CD4-positive, alpha-beta T cell (primary cell): ENCODE measurements at regions not wholly inside any gene's neighbourhood (a gene's known extent, or its start where the extent isn't known, plus 50 kb on each side); places are given as distances from the start of the nearest gene placed in this dataset.

Source experiments
- ATAC-seq: fragments of 200-7000 bp; cut with Tn5 transposase; one replicate; pipeline ENCODE4 v1.10.0; 2022; ENCODE audit warnings: mild to moderate bottlenecking; ENCODE audit not compliant: poor library complexity
- CTCF ChIA-PET: fragments of 350-600 bp; sonication (Branson Sonifier 250); formaldehyde crosslinking; loops from one replicate; lab custom pipeline; 2021; ENCODE audit warnings: antibody characterized with exemption, inconsistent platforms; lab: Charles Lee
- POLR2A ChIA-PET: fragments of 350-600 bp; sonication (Branson Sonifier 250); formaldehyde crosslinking; loops from one replicate; lab custom pipeline; 2021; ENCODE audit warnings: antibody characterized with exemption, inconsistent platforms; lab: Charles Lee
- DNase-seq, 14 experiments: peaks; one replicate each; pipeline ENCODE4 v3.0.0-alpha.2; 2013 to 2020; ENCODE audit warnings: mixed read lengths in 2 of 14
- H3K27ac ChIP-seq, 2 donors: one replicate each; pipeline versions ENCODE4 v1.5.1 to v1.7.0; 2013; ENCODE audit warnings: low read length in 2 of 2, low read depth in 1 of 2, mild to moderate bottlenecking in 1 of 2
- H3K27me3 ChIP-seq, 2 experiments: 1 replicate in 1 of 2; 2 replicates in 1 of 2; pipeline versions ENCODE4 v1.6.1 to v1.7.0; 2013; ENCODE audit warnings: low read length in 2 of 2, control low read depth in 1 of 2, mild to moderate bottlenecking in 1 of 2, moderate library complexity in 1 of 2; ENCODE audit not compliant: insufficient read depth in 2 of 2, control insufficient read depth in 1 of 2
- H3K36me3 ChIP-seq: one replicate; pipeline ENCODE4 v1.6.1; 2013; ENCODE audit warnings: low read length, control low read depth; ENCODE audit not compliant: insufficient read depth
- H3K4me1 ChIP-seq: one replicate; pipeline ENCODE4 v1.6.1; 2013; ENCODE audit warnings: low read length, control low read depth; ENCODE audit not compliant: insufficient read depth
- H3K4me3 ChIP-seq: one replicate; pipeline ENCODE4 v1.5.1; 2013; ENCODE audit warnings: mild to moderate bottlenecking, low read length, moderate library complexity
- H3K9me3 ChIP-seq, 2 experiments: 1 replicate in 1 of 2; 2 replicates in 1 of 2; pipeline versions ENCODE4 v1.6.1 to v1.7.0; 2013; ENCODE audit warnings: low read length in 2 of 2, mild to moderate bottlenecking in 2 of 2, control low read depth in 1 of 2, moderate library complexity in 1 of 2; ENCODE audit not compliant: control insufficient read depth in 1 of 2, insufficient read depth in 1 of 2
- H3K27ac Mint-ChIP-seq: one replicate; pipeline ENCODE4 v1.8.0; 2020; ENCODE audit warnings: mixed read lengths
- H3K27me3 Mint-ChIP-seq: one replicate; pipeline ENCODE4 v1.8.0; 2021; ENCODE audit warnings: mixed read lengths
- H3K36me3 Mint-ChIP-seq: one replicate; pipeline ENCODE4 v1.8.0; 2021; ENCODE audit warnings: low read depth, mixed read lengths
- H3K4me1 Mint-ChIP-seq: one replicate; pipeline ENCODE4 v1.8.0; 2021; ENCODE audit warnings: low read depth, mixed read lengths
- H3K4me3 Mint-ChIP-seq: one replicate; pipeline ENCODE4 v1.8.0; 2020; ENCODE audit warnings: mild to moderate bottlenecking, mixed read lengths
- H3K9me3 Mint-ChIP-seq: one replicate; pipeline ENCODE4 v1.8.0; 2020; ENCODE audit warnings: mixed read lengths
- intact Hi-C, 2 experiments: fragments of 100-400 bp; cut with DNase I in 1 of 2; cut with micrococcal nuclease in 1 of 2; formaldehyde crosslinking; loops; one replicate each; pipeline versions ENCODE4 v1.15.1 to v1.9.0; 2023 to 2025; cut with DNase I, micrococcal nuclease
- TF ChIP-seq, protein P1 (sequence below): fragments of 200-600 bp; IDR thresholded peaks from one replicate; pipeline ENCODE4 v1.8.0; 2022; ENCODE audit warnings: antibody characterized with exemption, mild to moderate bottlenecking

DNA sequence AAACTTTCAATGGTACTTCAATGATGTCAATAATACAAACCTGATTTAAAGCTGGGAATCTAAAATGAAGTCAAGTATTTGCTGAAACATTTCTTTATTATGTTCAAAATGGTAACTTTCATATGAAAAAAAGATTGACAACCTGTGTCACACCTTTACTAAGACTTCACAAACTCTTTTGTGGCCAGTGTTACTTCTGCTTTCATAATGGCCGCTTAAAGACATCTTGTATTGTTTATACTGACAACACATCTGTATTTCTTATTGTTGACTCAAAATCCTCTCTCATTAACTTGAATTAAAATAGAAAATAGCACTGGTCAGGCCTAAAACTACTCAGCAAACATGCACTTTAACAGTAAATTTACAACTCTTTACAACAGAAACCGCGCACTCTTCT is 312.3 kb upstream of the CNTN6 start:
- Histone ChIP-seq H3K4me3 (no peak overlapping the region), H3K27me3 (no peaks in the 10 kb centered on the region), H3K9me3 (peaks cover 0 to 3% of the 10 kb centered on the region in 2 experiments), H3K4me1 (no peaks in the 10 kb centered on the region), H3K36me3 (no peaks in the 10 kb centered on the region), H3K27ac (no peak overlapping the region)
- TF ChIP-seq, protein P1, sequence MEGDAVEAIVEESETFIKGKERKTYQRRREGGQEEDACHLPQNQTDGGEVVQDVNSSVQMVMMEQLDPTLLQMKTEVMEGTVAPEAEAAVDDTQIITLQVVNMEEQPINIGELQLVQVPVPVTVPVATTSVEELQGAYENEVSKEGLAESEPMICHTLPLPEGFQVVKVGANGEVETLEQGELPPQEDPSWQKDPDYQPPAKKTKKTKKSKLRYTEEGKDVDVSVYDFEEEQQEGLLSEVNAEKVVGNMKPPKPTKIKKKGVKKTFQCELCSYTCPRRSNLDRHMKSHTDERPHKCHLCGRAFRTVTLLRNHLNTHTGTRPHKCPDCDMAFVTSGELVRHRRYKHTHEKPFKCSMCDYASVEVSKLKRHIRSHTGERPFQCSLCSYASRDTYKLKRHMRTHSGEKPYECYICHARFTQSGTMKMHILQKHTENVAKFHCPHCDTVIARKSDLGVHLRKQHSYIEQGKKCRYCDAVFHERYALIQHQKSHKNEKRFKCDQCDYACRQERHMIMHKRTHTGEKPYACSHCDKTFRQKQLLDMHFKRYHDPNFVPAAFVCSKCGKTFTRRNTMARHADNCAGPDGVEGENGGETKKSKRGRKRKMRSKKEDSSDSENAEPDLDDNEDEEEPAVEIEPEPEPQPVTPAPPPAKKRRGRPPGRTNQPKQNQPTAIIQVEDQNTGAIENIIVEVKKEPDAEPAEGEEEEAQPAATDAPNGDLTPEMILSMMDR = no peak
- POLR2A ChIA-PET = no interaction called here
- no peak overlapping the region for H3K4me3 Mint-ChIP-seq
- no peaks in the 10 kb centered on the region for H3K27me3 Mint-ChIP-seq
- DNase-seq (no peak), ATAC-seq (no peak)
- no peak overlapping the region for H3K27ac Mint-ChIP-seq
- no peaks in the 10 kb centered on the region for H3K36me3 Mint-ChIP-seq
- intact Hi-C loops = no loop called here
- H3K4me1 Mint-ChIP-seq = no peaks in the 10 kb centered on the region
- CTCF ChIA-PET = no interaction called here
- peaks cover 4% of the 10 kb centered on the region for H3K9me3 Mint-ChIP-seq

DNA sequence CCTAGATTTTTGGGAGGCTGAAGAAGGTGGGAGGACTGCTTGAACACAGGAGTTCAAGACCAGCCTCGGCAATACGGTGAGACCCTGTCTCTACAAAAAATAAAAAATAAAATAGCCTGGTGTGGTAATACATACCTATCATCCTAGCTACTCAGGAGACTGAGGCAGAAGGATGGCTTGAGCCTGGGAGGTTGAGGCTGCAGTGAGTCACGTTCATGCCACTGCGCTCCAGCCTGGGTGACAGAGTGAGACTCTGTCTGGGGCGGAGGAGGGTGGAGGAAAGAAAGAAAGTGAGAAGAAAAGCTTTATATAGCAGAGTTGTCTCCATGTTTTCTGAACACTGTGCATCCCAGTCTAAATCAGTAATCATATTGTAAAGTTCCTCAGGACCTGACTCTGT is 301.4 kb upstream of the CNTN6 start:
- Mint-ChIP-seq H3K27me3 (no peaks in the 10 kb centered on the region), H3K36me3 (no peaks in the 10 kb centered on the region), H3K27ac (no peak overlapping the region), H3K9me3 (no peaks in the 10 kb centered on the region), H3K4me3 (no peak overlapping the region), H3K4me1 (no peaks in the 10 kb centered on the region)
- H3K4me3 ChIP-seq = no peak overlapping the region
- ChIA-PET POLR2A (no interaction called here), CTCF (no interaction called here)
- H3K9me3 ChIP-seq = peaks cover 0 to 6% of the 10 kb centered on the region in 2 experiments
- ATAC-seq (no peak), DNase-seq (no peak)
- TF ChIP-seq, protein P1 = no peak
- no peak overlapping the region for H3K27ac ChIP-seq
- intact Hi-C loops = no loop called here
- no peaks in the 10 kb centered on the region for H3K36me3 ChIP-seq
- no peaks in the 10 kb centered on the region for H3K27me3 ChIP-seq
- H3K4me1 ChIP-seq = no peaks in the 10 kb centered on the region

DNA sequence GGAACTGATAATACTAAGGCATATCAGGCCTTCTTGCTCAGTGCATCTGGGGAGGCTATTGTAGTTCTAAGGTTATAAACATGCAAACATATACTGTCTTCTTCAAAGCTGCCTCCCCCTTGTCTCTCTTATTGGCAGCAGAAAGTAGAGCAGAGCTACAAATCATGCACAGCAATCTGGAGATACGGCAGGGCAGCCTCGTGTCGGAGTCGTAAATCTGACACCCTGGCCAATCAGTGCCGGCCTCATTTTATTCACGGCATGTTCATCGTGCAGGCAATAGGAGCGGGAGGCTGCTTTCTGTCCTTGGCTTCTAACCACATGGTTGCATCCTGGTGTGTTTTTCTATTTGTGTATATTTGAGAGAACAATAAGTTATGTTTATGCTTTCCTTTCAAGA is 300.2 kb upstream of the CNTN6 start:
- Mint-ChIP-seq H3K27ac (no peak overlapping the region), H3K4me3 (no peak overlapping the region), H3K36me3 (no peaks in the 10 kb centered on the region), H3K9me3 (no peaks in the 10 kb centered on the region), H3K27me3 (no peaks in the 10 kb centered on the region), H3K4me1 (no peaks in the 10 kb centered on the region)
- Histone ChIP-seq H3K9me3 (peaks cover 0 to 6% of the 10 kb centered on the region in 2 experiments), H3K4me3 (no peak overlapping the region), H3K4me1 (no peaks in the 10 kb centered on the region), H3K27me3 (no peaks in the 10 kb centered on the region), H3K36me3 (no peaks in the 10 kb centered on the region), H3K27ac (no peak overlapping the region)
- POLR2A ChIA-PET = no interaction called here
- CTCF ChIA-PET = no interaction called here
- TF ChIP-seq, protein P1 = no peak
- no peak for DNase-seq
- no peak for ATAC-seq
- intact Hi-C loops = no loop called here
